ENCODE measurements at regions not wholly inside any gene's neighbourhood (a gene's known extent, or its start where the extent isn't known, plus 50 kb on each side); places are given as distances from the start of the nearest gene placed in this dataset.

- CTCF ChIA-PET (ENCODE audit: low intra/inter-chr PET ratio, low total read pairs), result no interaction called here
- intact Hi-C loops (cut with micrococcal nuclease; ENCODE audit: unreplicated experiment), result no loop called here
- ATAC-seq, result no peak
- BruUV-seq (replicated peaks), result no TSS peak
- in situ Hi-C loops (cut with HindIII; ENCODE audit: extremely low pct_ligation_motif_present, low pct_unique_long_range_greater_than_20kb), result no loop called here
- FAIRE-seq, result no peak
- H3K79me2 ChIP-seq (ENCODE audit: insufficient read depth, low read length), result no peaks in the 10 kb centered on the region
- 49% methylated on average over 24 of the region's 38 CpGs for WGBS (ENCODE audit: low lambda C conversion rate)
- no peak overlapping the region for H2AFZ ChIP-seq (ENCODE audit: low read length)
- no peaks in the 10 kb centered on the region for H3K4me1 ChIP-seq (ENCODE audit: insufficient read depth, low read length)
- POLR2A ChIA-PET, result no interaction called here
- H3K4me3 ChIP-seq (replicated peaks in 1 of 3; ENCODE audit: insufficient read depth in 1 of 3, low read depth in 2 of 3, low read length in 3 of 3), result no peak overlapping the region
- no peaks in the 10 kb centered on the region for H3K36me3 ChIP-seq (replicated peaks in 1 of 2; ENCODE audit: control insufficient read depth in 1 of 2, insufficient read depth in 2 of 2, low read length in 2 of 2)
- H3K27me3 ChIP-seq (ENCODE audit: control insufficient read depth in 1 of 2, insufficient read depth in 2 of 2, low read length in 2 of 2), result peaks cover 3 to 9% of the 10 kb centered on the region in 2 experiments; a peak in 3 of 5 replicates
- no peak for DNase-seq (ENCODE audit: low spot score)
- no peak overlapping the region for H3K27ac ChIP-seq (ENCODE audit: extremely low read length, insufficient read depth, low read length)
- H3K4me2 ChIP-seq (ENCODE audit: low read depth, low read length), result no peak overlapping the region
- no peak overlapping the region for H3K9ac ChIP-seq (ENCODE audit: insufficient read depth, low read depth, low read length)
- H3K9me3 ChIP-seq (ENCODE audit: low read length), result no peaks in the 10 kb centered on the region
- H4K20me1 ChIP-seq (ENCODE audit: insufficient read depth, low read length), result no peaks in the 10 kb centered on the region
- no peak for TF ChIP-seq ZNF335 (CRISPR knock-in tag; IDR thresholded peaks at IDR 0.05)
- TF ChIP-seq ZNF550 (CRISPR knock-in tag; IDR thresholded peaks at IDR 0.05; ENCODE audit: borderline replicate concordance), result no peak
- TF ChIP-seq, protein P1, sequence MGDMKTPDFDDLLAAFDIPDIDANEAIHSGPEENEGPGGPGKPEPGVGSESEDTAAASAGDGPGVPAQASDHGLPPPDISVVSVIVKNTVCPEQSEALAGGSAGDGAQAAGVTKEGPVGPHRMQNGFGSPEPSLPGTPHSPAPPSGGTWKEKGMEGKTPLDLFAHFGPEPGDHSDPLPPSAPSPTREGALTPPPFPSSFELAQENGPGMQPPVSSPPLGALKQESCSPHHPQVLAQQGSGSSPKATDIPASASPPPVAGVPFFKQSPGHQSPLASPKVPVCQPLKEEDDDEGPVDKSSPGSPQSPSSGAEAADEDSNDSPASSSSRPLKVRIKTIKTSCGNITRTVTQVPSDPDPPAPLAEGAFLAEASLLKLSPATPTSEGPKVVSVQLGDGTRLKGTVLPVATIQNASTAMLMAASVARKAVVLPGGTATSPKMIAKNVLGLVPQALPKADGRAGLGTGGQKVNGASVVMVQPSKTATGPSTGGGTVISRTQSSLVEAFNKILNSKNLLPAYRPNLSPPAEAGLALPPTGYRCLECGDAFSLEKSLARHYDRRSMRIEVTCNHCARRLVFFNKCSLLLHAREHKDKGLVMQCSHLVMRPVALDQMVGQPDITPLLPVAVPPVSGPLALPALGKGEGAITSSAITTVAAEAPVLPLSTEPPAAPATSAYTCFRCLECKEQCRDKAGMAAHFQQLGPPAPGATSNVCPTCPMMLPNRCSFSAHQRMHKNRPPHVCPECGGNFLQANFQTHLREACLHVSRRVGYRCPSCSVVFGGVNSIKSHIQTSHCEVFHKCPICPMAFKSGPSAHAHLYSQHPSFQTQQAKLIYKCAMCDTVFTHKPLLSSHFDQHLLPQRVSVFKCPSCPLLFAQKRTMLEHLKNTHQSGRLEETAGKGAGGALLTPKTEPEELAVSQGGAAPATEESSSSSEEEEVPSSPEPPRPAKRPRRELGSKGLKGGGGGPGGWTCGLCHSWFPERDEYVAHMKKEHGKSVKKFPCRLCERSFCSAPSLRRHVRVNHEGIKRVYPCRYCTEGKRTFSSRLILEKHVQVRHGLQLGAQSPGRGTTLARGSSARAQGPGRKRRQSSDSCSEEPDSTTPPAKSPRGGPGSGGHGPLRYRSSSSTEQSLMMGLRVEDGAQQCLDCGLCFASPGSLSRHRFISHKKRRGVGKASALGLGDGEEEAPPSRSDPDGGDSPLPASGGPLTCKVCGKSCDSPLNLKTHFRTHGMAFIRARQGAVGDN (CRISPR knock-in tag; IDR thresholded peaks at IDR 0.05), result no peak
- TF ChIP-seq ZUFSP (CRISPR knock-in tag; IDR thresholded peaks at IDR 0.05; ENCODE audit: borderline replicate concordance), result no peak
- no peak for TF ChIP-seq E2F1 (CRISPR knock-in tag; IDR thresholded peaks at IDR 0.05)
- TF ChIP-seq LRRFIP1 (CRISPR knock-in tag; conservative IDR thresholded peaks at IDR 0.05), result no peak
- TF ChIP-seq PHF5A (CRISPR knock-in tag; IDR thresholded peaks at IDR 0.05; ENCODE audit: low read depth, unreplicated experiment), result no peak
- TF ChIP-seq ARHGAP35 (CRISPR knock-in tag; IDR thresholded peaks at IDR 0.05; ENCODE audit: borderline replicate concordance), result no peak
- no peak for TF ChIP-seq RBM39 (IDR thresholded peaks at IDR 0.05; ENCODE audit: low read depth, low read length, poor library complexity, severe bottlenecking)
- TF ChIP-seq HMG20A (CRISPR knock-in tag; IDR thresholded peaks at IDR 0.05; ENCODE audit: borderline replicate concordance), result no peak
Observed at GRCh38 chr9:99296291-99296951, 74.3 kb downstream of the SEC61B start.
